Rectal smooth muscle tissue (tissue), 1 donor: ENCODE measurements at regions not wholly inside any gene's neighbourhood (a gene's known extent, or its start where the extent isn't known, plus 50 kb on each side); places are given as distances from the start of the nearest gene placed in this dataset.

Experiments
- H3K27ac ChIP-seq: one replicate; pipeline ENCODE4 v1.7.0; 2013; ENCODE audit warnings: low read depth, low read length, inconsistent platforms
- H3K27me3 ChIP-seq: one replicate; pipeline ENCODE4 v1.7.0; 2013; ENCODE audit warnings: low read length; ENCODE audit not compliant: control insufficient read depth, insufficient read depth
- H3K36me3 ChIP-seq: one replicate; pipeline ENCODE4 v1.7.0; 2013; ENCODE audit warnings: low read length; ENCODE audit not compliant: control insufficient read depth, insufficient read depth
- H3K4me1 ChIP-seq: one replicate; pipeline ENCODE4 v1.7.0; 2013; ENCODE audit warnings: low read length; ENCODE audit not compliant: control insufficient read depth, insufficient read depth
- H3K4me3 ChIP-seq: one replicate; pipeline ENCODE4 v1.7.0; 2013; ENCODE audit warnings: low read length
- H3K9ac ChIP-seq: one replicate; pipeline ENCODE4 v1.7.0; 2013; ENCODE audit warnings: low read length

DNA sequence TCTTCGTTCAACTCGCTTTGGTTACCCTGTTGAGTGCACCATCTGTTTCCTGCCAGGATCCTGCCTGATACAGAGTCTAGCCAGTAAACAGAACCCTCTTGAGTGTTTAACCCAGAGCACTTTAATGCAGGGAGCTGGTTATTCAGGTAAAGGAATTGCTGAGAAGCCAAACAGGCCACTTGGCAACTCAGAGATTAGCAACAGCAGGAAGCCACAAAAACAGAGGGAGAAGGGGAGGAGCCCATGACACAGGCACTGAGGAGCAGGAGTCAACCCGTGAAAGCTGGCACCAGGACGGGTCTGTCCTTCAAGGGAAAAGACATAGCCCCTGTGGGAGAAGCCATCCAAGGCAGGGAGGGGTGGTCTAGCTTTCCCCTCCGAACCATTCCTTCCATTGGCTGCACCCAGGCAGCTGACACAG is 641.4 kb downstream of the ZNF674 start:
- H3K27me3 ChIP-seq, result peaks cover 2% of the 10 kb centered on the region
- no peaks in the 10 kb centered on the region for H3K4me1 ChIP-seq
- H3K4me3 ChIP-seq, result no peak overlapping the region
- no peaks in the 10 kb centered on the region for H3K36me3 ChIP-seq
- H3K9ac ChIP-seq, result no peak overlapping the region
- H3K27ac ChIP-seq, result no peak overlapping the region

DNA sequence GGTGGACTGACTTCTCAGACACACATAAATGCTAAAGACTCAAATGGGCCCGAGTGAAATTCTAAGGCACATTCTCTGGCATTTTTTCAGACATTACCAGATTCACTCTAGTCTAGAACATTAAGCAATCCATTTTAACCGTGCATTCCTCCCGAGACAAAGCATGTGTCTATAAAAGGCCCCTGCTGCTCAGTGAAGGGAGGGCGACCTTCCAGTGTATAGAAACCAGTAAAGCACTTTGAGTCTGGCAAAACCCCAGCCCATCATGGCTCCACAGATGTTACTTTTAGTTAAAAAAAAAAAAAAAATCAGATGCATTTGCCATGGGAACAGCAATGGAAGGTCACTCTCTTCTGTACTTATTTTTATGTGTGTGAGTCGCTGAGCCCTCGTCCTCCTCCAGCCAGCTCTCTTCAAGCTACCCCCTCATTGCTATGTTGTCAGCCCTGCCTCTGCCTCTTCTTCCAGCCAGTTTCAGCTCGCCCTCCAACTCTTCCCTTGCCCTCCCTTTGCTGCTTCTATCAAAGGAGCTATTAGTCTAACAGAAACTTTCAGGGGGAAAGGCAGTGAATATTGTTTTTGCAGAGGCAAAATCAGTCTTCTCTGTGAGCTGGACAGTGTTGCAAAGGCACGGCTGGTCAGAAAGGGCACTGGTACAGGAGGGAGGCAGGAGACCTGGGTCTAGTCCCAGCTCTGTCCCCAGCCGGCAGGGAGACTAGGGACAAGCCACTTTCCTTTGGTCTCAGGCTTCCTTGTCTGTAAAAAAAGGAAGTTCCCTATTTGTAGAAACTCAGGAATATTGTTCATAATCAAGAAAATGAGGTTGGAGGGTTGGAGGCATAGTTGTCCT is 644.2 kb downstream of the ZNF674 start:
- H3K27ac ChIP-seq, result no peak overlapping the region
- peaks cover 2% of the 10 kb centered on the region for H3K27me3 ChIP-seq
- H3K4me3 ChIP-seq, result no peak overlapping the region
- H3K36me3 ChIP-seq, result no peaks in the 10 kb centered on the region
- no peak overlapping the region for H3K9ac ChIP-seq
- no peaks in the 10 kb centered on the region for H3K4me1 ChIP-seq

DNA sequence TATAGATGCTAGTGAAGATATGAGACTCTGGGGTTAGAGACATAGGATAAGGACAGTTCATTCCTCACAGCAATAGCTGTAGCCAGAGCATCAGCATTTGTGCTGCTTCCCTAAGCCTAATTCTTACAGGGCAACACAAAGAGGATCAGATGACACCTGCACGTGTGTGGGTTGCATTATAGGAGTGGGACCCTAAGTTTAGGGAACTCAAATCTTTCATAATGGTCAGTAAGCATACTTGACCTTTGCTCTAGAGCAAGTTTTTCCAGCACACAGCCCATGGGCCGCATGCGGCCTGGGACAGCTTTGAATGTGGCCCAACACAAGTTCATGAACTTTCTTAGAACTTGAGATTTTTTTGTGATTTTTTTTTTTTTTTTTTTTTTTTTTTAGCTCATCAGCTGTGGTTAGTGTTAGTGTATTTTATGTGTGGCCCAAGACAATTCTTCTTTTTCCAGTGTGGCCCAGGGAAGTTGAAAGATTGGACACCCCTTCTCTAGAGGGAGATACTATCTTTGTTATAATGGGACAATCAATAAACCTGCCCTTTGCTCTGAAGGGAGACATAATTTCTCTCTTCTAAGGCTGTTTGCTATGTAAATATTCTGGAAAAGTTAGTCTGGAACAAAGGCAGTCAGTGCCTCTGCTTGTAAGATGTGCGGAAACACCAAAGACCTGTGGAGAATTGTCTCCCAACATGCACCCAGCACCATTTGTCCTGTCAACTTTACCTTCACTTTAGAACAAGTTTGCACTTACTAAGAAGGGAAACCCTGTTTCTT is 650.2 kb downstream of the ZNF674 start:
- Histone ChIP-seq H3K4me3 (no peak overlapping the region), H3K27ac (no peak overlapping the region), H3K27me3 (no peaks in the 10 kb centered on the region), H3K9ac (no peak overlapping the region), H3K4me1 (no peaks in the 10 kb centered on the region), H3K36me3 (no peaks in the 10 kb centered on the region)

DNA sequence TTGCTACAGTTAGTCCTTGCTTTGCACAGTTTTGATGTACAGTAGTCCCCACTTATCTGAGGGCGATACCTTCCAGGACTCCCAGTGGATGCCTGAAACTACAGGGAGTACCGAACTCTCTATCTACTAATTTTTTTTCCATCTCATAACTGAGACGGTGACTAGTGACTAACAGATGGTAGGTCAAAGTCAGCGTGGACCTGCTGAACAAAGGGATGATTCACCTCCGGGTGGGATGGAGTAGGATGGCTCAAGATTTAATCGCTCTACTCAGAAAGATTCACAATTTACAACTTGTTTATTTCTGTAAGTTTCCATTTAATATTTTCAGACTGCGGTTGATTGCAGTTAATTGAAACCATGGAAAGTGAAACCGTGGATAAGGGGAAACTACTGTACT is 655.8 kb downstream of the ZNF674 start:
- Histone ChIP-seq H3K27ac (no peak overlapping the region), H3K36me3 (no peaks in the 10 kb centered on the region)

DNA sequence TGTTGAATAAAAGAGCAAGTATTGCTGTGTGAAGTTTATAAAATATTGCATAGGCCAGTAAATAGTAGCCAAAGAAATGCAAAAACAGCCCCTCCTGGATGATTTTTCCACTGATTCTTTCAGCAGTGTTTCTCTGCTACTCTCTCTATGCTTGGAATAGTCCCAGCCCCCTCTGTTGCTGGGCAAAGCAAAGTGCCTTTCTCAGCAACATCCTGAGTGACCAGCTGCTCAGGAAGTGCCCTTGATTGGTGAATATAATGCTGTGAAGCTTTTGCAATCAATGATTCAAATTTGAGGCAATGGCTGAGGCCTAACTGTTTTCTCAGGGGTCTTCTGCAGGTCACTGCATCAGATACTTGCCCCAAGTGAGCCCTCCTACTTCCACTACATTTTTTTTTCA is 656.7 kb downstream of the ZNF674 start:
- Histone ChIP-seq H3K4me1 (no peaks in the 10 kb centered on the region), H3K27me3 (no peaks in the 10 kb centered on the region), H3K9ac (no peak overlapping the region), H3K4me3 (no peak overlapping the region), H3K36me3 (no peaks in the 10 kb centered on the region), H3K27ac (no peak overlapping the region)

More for the DNA sequence above, 655.8 kb downstream of the ZNF674 start:
- Histone ChIP-seq H3K4me3 (no peak overlapping the region), H3K4me1 (no peaks in the 10 kb centered on the region), H3K9ac (no peak overlapping the region), H3K27me3 (no peaks in the 10 kb centered on the region)

DNA sequence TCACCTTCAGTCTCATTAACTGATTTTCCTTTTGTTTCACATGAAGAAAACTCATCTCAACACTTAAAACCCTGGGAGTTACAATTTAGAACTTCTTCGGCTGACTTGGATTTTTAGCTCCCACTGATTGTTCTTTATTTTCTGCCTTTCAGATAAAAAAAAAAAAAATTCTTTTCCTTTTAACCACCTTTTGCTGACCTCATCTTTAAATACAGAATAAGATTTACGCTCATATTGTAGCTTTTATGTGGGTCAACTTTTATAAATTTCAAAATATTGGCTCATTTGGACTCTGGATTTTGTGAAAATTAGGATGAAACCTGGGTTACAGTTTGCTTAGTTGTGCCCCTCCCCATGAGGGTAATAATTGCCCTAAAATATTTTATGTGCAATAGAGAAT is 659.3 kb downstream of the ZNF674 start:
- no peak overlapping the region for H3K9ac ChIP-seq
- no peak overlapping the region for H3K4me3 ChIP-seq
- H3K4me1 ChIP-seq, result no peaks in the 10 kb centered on the region
- H3K27me3 ChIP-seq, result no peaks in the 10 kb centered on the region
- H3K36me3 ChIP-seq, result no peaks in the 10 kb centered on the region
- H3K27ac ChIP-seq, result no peak overlapping the region

DNA sequence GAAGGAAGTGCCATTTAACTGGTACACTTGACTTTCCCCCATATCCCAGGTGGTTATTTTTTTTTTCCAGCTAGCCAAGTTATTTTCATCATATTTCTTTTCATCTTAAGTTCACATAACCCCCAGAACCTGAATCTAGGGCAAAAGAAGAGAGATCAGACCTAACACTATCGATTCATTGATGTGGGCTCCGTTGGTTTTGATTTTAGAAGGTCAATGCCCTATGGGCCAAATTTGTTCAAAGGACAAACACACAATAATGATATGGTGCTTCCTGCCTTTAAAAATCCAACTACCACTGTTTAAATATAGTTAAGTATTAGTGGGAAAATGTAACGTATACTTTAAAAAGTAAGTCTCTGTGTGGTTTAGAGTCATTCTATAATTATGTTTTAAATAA is 665.7 kb downstream of the ZNF674 start:
- Histone ChIP-seq H3K9ac (no peak overlapping the region), H3K4me3 (no peak overlapping the region), H3K27ac (no peak overlapping the region), H3K27me3 (no peaks in the 10 kb centered on the region), H3K36me3 (no peaks in the 10 kb centered on the region), H3K4me1 (no peaks in the 10 kb centered on the region)

DNA sequence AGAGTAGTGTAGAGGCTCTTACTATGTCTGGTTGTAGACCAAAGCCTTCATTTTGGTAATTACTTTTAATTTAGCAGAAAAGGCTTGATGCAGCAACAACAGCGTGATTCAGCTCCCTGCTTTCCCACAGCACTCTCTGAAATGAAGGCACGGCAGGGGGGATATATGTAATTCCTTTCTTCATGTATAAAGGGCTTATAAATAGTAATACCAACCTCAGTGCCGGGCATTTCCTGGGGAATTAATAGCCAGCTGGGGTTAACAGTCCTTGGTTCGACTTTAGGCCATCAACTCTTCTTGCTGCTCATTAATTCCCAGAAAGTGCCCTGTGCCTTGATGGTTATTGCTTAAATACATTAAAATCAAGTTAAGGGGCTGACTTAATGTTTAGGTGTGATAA is 669.0 kb downstream of the ZNF674 start:
- Histone ChIP-seq H3K4me3 (no peak overlapping the region), H3K27ac (no peak overlapping the region), H3K27me3 (no peaks in the 10 kb centered on the region), H3K36me3 (no peaks in the 10 kb centered on the region), H3K4me1 (no peaks in the 10 kb centered on the region), H3K9ac (no peak overlapping the region)

DNA sequence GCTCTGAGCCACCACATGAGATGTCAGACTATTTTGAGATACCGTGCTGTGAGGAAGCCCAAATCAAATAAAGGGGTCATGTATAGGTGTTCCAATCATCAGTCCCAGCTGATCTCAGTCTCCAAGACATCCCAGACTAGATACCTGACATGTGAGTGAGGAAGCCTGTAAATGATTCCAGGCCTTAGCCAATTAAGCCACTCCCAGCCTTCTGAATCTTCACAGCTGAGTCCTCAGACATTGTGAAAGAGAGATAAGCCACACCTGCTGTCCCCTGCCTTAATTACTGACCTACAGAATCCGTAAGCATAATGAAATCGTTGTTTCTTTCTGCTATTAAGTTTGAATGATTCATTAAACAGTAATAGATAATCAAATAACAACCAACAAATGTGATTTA is 671.4 kb downstream of the ZNF674 start:
- H3K27ac ChIP-seq, result no peak overlapping the region
- no peaks in the 10 kb centered on the region for H3K27me3 ChIP-seq
- H3K4me3 ChIP-seq, result no peak overlapping the region
- H3K36me3 ChIP-seq, result no peaks in the 10 kb centered on the region
- H3K9ac ChIP-seq, result no peak overlapping the region
- no peaks in the 10 kb centered on the region for H3K4me1 ChIP-seq

DNA sequence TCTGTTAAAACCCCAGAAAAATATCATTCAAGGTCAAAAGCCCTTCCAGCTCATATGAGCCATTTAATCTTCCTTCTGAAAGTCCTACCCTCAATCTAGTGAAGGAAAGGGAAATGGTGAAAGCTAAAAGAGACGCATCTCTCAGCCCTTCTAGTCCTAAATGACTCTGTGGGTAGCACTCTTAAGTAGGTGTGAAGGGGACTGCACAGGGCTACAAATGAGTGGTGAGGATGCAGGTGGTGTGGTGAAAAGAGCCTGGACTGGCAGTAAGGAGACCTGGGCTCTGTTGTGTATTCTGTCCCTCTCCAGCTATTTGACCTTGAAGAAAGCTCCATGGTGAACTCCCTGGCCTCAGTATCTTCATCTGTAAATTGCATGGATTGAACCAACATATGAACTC is 671.8 kb upstream of the DIPK2B start:
- Histone ChIP-seq H3K4me3 (no peak overlapping the region), H3K27me3 (no peaks in the 10 kb centered on the region), H3K9ac (no peak overlapping the region), H3K4me1 (no peaks in the 10 kb centered on the region), H3K36me3 (no peaks in the 10 kb centered on the region), H3K27ac (no peak overlapping the region)

DNA sequence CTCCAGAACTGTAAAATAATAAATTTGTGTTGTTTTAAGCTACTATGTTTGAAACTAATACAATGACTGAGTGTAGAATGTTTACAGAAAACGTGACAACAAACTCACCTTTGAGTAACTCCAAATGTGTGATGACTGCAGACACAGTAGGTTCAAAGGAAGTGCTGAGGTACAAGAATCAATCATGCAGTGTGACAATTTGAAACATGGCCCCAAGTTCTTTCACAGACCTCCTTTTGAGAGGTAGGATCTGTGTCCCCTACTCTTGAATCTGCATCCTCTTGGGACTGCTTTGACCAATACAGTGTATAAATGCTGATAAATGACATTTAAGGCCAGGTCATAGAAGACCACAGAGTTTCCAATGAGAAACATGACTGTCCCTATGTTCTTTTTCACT is 667.7 kb upstream of the DIPK2B start:
- Histone ChIP-seq H3K27ac (no peak overlapping the region), H3K27me3 (peaks cover 3% of the 10 kb centered on the region), H3K4me3 (no peak overlapping the region)

DNA sequence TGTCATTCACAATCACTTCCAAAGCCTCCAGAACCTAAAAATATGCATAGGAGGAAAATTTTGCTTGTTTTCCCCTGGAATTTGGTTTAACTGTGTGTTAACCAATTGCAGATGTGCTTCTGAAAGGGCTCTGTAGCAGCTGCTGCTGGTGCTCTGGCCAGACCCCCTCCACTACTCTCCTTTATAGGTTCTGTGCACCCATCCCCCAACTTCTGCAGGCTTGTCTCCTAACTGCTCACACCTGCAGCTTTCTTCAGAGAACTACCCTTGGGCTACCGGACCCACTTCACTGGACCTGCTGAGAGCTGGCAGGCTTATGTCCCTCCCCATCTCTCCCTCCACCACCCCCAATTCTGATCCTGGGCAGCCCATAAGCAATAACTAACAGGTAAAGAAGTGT is 662.1 kb upstream of the DIPK2B start:
- Histone ChIP-seq H3K4me3 (no peak overlapping the region), H3K4me1 (no peaks in the 10 kb centered on the region), H3K27ac (no peak overlapping the region), H3K36me3 (no peaks in the 10 kb centered on the region), H3K9ac (no peak overlapping the region), H3K27me3 (peaks cover 3% of the 10 kb centered on the region)

More for the DNA sequence above, 667.7 kb upstream of the DIPK2B start:
- no peaks in the 10 kb centered on the region for H3K36me3 ChIP-seq
- no peak overlapping the region for H3K9ac ChIP-seq
- no peaks in the 10 kb centered on the region for H3K4me1 ChIP-seq
